ENCODE measurements at regions not wholly inside any gene's neighbourhood (a gene's known extent, or its start where the extent isn't known, plus 50 kb on each side); places are given as distances from the start of the nearest gene placed in this dataset.

DNA sequence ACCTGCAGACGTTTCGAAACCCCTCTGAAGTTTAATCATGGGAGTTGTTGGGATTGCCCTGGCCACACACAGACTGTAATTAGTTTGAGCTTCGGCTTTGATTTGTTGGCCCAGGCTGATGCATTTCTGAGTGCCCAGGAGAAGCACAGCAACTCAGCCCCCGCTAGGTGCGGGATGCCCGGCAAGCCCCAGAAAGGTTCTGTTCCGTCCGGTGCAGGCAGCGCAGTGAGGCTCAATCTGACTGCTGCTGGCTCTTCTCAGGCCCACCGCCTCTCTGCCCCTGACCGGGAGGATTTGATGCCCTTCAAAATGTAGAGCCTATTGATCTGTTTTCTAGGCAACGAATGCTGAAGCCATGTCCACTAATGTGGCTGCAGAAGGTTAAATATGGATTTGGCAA is 73.4 kb upstream of the TAF11L2 start:
- ATAC-seq (ENCODE audit: low read depth) (no peak), DNase-seq (ENCODE audit: low spot score) (no peak)
- no peaks in the 10 kb centered on the region for H3K4me1 ChIP-seq (ENCODE audit: insufficient read depth, poor library complexity, severe bottlenecking)
- H3K36me3 ChIP-seq (ENCODE audit: low read depth), result no peaks in the 10 kb centered on the region
- H3K9me3 ChIP-seq (ENCODE audit: severe bottlenecking), result no peaks in the 10 kb centered on the region
- TF ChIP-seq, protein P1, sequence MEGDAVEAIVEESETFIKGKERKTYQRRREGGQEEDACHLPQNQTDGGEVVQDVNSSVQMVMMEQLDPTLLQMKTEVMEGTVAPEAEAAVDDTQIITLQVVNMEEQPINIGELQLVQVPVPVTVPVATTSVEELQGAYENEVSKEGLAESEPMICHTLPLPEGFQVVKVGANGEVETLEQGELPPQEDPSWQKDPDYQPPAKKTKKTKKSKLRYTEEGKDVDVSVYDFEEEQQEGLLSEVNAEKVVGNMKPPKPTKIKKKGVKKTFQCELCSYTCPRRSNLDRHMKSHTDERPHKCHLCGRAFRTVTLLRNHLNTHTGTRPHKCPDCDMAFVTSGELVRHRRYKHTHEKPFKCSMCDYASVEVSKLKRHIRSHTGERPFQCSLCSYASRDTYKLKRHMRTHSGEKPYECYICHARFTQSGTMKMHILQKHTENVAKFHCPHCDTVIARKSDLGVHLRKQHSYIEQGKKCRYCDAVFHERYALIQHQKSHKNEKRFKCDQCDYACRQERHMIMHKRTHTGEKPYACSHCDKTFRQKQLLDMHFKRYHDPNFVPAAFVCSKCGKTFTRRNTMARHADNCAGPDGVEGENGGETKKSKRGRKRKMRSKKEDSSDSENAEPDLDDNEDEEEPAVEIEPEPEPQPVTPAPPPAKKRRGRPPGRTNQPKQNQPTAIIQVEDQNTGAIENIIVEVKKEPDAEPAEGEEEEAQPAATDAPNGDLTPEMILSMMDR (IDR thresholded peaks at IDR 0.05; ENCODE audit: poor library complexity, severe bottlenecking), result no peak
- H3K27ac ChIP-seq (ENCODE audit: poor library complexity, severe bottlenecking), result no peak overlapping the region
- no peaks in the 10 kb centered on the region for H3K27me3 ChIP-seq (ENCODE audit: insufficient read depth, poor library complexity, severe bottlenecking)
- no peak overlapping the region for H3K4me3 ChIP-seq (ENCODE audit: severe bottlenecking)

DNA sequence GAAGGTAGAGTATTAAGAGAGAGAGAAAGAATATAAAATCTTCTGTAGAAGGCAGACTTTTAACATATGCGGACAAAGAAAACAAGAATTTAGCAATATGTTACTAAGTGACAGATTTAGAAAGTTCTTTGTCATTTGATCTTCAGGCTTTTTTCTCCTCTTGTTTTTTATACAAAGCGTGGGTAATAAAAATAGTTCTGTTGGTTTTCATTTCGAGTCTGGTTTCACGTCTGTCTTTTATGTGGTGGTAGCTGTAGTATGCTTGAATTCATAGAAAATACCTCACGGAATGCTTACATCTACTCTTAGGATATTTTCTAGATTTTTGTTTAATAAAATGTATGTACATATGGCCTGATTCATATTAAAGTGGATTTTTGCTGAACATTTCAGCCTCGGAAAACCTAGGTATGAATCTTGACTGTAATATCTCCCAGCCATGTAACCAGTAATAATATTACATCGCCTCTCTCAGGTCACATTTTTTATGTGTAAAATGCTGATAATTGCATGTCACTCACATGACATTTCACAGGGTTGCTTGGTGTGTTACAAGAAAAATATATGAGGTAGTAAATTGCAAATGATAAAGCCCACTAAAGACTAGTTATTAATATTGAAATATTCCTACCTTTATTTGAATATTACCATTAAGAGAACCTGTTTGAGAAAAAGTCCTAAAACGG is 72.5 kb upstream of the TAF11L2 start:
- Histone ChIP-seq H3K27me3 (ENCODE audit: insufficient read depth, poor library complexity, severe bottlenecking) (no peaks in the 10 kb centered on the region), H3K4me1 (ENCODE audit: insufficient read depth, poor library complexity, severe bottlenecking) (no peaks in the 10 kb centered on the region), H3K27ac (ENCODE audit: poor library complexity, severe bottlenecking) (no peak overlapping the region), H3K9me3 (ENCODE audit: severe bottlenecking) (no peaks in the 10 kb centered on the region), H3K4me3 (ENCODE audit: severe bottlenecking) (no peak overlapping the region), H3K36me3 (ENCODE audit: low read depth) (no peaks in the 10 kb centered on the region)
- TF ChIP-seq, protein P1 (IDR thresholded peaks at IDR 0.05; ENCODE audit: poor library complexity, severe bottlenecking), result no peak
- DNase-seq (ENCODE audit: low spot score), result no peak
- no peak for ATAC-seq (ENCODE audit: low read depth)

DNA sequence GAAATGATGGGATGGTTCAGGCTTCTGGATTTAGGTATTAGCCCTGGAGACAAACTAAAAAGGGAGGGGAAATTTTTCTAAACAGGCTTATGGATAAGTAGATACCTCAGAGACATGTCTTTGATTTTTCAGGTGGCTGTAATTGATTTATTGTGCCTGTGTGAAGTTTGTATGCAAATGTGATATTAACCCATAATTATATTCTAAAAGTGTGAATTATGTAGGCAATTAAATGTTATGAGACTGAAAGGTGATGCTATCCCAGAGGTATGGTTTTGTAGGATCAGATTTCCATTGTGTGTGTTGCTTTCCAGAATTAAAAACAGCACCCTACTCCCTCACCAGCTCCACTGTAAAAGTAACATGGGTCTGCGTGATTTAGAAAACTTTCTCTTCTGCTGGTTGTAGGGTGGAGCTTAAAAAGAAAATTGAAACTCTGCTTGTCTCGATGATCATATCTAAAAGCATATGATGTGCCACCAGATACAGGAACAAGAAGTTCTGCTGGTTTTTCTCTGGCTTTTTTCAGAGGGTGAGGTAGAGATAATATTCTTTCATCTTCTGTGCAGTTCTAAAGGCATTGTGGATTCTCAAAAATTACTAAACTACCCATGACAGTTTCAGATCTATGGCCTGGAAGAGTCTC is 71.8 kb upstream of the TAF11L2 start:
- H3K36me3 ChIP-seq (ENCODE audit: low read depth), result no peaks in the 10 kb centered on the region
- H3K9me3 ChIP-seq (ENCODE audit: severe bottlenecking), result no peaks in the 10 kb centered on the region
- no peak for DNase-seq (ENCODE audit: low spot score)
- TF ChIP-seq, protein P1 (IDR thresholded peaks at IDR 0.05; ENCODE audit: poor library complexity, severe bottlenecking), result no peak
- H3K4me3 ChIP-seq (ENCODE audit: severe bottlenecking), result no peak overlapping the region
- no peaks in the 10 kb centered on the region for H3K4me1 ChIP-seq (ENCODE audit: insufficient read depth, poor library complexity, severe bottlenecking)
- no peaks in the 10 kb centered on the region for H3K27me3 ChIP-seq (ENCODE audit: insufficient read depth, poor library complexity, severe bottlenecking)
- no peak overlapping the region for H3K27ac ChIP-seq (ENCODE audit: poor library complexity, severe bottlenecking)
- ATAC-seq (ENCODE audit: low read depth), result no peak

DNA sequence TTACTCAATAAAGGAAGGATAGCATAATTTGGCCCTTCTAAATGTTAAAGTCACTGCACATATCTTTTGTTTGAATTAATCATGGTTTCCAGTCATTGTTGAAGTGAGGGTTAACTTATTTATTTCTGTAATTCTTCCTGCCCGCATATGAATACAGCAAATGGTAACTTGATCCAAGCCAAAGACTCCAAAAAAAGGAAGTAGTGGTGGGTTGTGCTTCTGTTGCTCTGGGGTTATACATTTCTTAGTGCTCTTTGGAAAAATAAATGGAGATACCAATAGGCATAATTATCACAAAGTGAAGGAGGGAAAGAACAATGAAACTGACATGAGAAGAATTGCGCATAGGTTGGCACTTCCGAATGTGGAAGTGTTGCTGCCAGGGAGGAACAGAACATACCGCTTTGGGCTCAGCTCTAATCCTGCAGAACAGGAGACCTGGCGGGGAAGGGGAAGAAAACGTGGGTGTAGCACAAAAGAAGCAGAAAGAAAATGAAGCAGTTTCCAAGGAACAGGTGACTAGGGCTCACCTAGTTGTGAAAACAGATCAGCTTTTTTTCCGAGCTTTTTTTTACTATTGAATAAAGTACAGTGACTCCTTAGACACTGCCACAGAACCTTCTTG is 69.7 kb upstream of the TAF11L2 start:
- ATAC-seq (ENCODE audit: low read depth) (no peak), DNase-seq (ENCODE audit: low spot score) (no peak)
- Histone ChIP-seq H3K9me3 (ENCODE audit: severe bottlenecking) (no peaks in the 10 kb centered on the region), H3K27ac (ENCODE audit: poor library complexity, severe bottlenecking) (no peak overlapping the region), H3K27me3 (ENCODE audit: insufficient read depth, poor library complexity, severe bottlenecking) (no peaks in the 10 kb centered on the region), H3K4me1 (ENCODE audit: insufficient read depth, poor library complexity, severe bottlenecking) (no peaks in the 10 kb centered on the region), H3K4me3 (ENCODE audit: severe bottlenecking) (no peak overlapping the region), H3K36me3 (ENCODE audit: low read depth) (no peaks in the 10 kb centered on the region)
- TF ChIP-seq, protein P1 (IDR thresholded peaks at IDR 0.05; ENCODE audit: poor library complexity, severe bottlenecking), result no peak

All from RWPE2 (cell line).